ENCODE measurements at regions not wholly inside any gene's neighbourhood (a gene's known extent, or its start where the extent isn't known, plus 50 kb on each side); places are given as distances from the start of the nearest gene placed in this dataset.

DNA sequence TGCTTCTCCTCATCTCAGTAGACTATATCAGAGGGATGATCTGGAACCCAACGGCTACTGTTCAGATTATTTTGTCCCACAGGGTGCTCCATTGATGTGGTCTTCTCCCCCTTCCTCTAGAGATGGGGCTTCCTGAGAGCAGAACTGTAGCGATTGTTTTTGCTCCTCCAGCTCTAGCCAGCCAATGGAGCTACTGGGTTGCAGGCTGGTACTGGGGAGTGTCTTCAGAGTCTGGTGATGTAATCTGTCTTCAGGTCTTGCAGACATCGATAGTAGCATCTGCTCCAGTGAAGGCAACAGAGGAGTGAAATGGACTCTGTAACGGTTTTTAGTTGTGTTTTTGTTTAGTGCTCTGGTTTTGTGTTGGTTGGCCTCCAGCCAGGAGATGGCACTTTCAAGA lies 621.9 kb downstream of the RNF144A start:
- Mint-ChIP-seq H3K27ac (no peak overlapping the region), H3K4me1 (ENCODE audit: unreplicated experiment) (no peaks in the 10 kb centered on the region)

GRCh38 chr2:7539760-7540159 lies 622.5 kb downstream of the RNF144A start:
- no peak overlapping the region for H3K27ac Mint-ChIP-seq
- no peak overlapping the region for H3K4me3 Mint-ChIP-seq
- H3K9me3 Mint-ChIP-seq = peaks cover 11% of the 10 kb centered on the region
- TF ChIP-seq CTCF (conservative IDR thresholded peaks at IDR 0.05) = no peak
- H3K36me3 Mint-ChIP-seq = no peaks in the 10 kb centered on the region
- H3K27me3 Mint-ChIP-seq = no peaks in the 10 kb centered on the region
- H3K4me1 Mint-ChIP-seq (ENCODE audit: unreplicated experiment) = no peaks in the 10 kb centered on the region
- no peak for DNase-seq (ENCODE audit: extremely low spot score, unreplicated experiment)

More for the DNA sequence above, 621.9 kb downstream of the RNF144A start:
- no peak overlapping the region for H3K4me3 Mint-ChIP-seq
- no peaks in the 10 kb centered on the region for H3K36me3 Mint-ChIP-seq
- H3K9me3 Mint-ChIP-seq = peaks cover 11% of the 10 kb centered on the region
- H3K27me3 Mint-ChIP-seq = no peaks in the 10 kb centered on the region
- TF ChIP-seq CTCF (conservative IDR thresholded peaks at IDR 0.05) = no peak
- DNase-seq (ENCODE audit: extremely low spot score, unreplicated experiment) = no peak

GRCh38 chr2:7552825-7553570 lies 635.8 kb downstream of the RNF144A start:
- H3K36me3 Mint-ChIP-seq = no peaks in the 10 kb centered on the region
- H3K9me3 Mint-ChIP-seq = no peaks in the 10 kb centered on the region
- peaks cover under 1% of the 10 kb centered on the region for H3K4me1 Mint-ChIP-seq (ENCODE audit: unreplicated experiment)
- H3K4me3 Mint-ChIP-seq = no peak overlapping the region
- H3K27ac Mint-ChIP-seq = no peak overlapping the region
- no peak for DNase-seq (ENCODE audit: extremely low spot score, unreplicated experiment)
- no peaks in the 10 kb centered on the region for H3K27me3 Mint-ChIP-seq
- no peak for TF ChIP-seq CTCF (conservative IDR thresholded peaks at IDR 0.05)

DNA sequence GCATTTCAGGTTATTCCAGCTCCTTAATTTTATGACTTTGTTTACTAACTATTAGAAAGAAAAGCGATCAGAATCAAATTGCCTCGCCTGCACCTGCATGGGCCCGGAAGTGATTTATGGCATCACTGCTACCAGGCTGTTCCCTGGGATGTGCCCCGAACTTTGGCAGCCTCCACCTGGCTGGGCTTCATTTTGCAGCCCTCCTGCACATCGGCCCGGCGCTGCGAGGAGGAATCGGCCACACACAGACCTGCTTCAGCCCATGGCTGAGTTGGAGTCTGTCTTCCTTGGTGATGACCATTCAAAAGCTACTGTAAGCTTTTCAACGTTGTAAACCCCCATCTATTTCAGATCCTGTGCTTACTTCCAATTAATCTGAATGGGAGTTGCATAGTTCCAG lies 638.0 kb downstream of the RNF144A start:
- Mint-ChIP-seq H3K27me3 (no peaks in the 10 kb centered on the region), H3K4me3 (no peak overlapping the region), H3K9me3 (no peaks in the 10 kb centered on the region), H3K36me3 (no peaks in the 10 kb centered on the region), H3K4me1 (ENCODE audit: unreplicated experiment) (peaks cover 5% of the 10 kb centered on the region), H3K27ac (no peak overlapping the region)
- no peak for DNase-seq (ENCODE audit: extremely low spot score, unreplicated experiment)
- no peak for TF ChIP-seq CTCF (conservative IDR thresholded peaks at IDR 0.05)

DNA sequence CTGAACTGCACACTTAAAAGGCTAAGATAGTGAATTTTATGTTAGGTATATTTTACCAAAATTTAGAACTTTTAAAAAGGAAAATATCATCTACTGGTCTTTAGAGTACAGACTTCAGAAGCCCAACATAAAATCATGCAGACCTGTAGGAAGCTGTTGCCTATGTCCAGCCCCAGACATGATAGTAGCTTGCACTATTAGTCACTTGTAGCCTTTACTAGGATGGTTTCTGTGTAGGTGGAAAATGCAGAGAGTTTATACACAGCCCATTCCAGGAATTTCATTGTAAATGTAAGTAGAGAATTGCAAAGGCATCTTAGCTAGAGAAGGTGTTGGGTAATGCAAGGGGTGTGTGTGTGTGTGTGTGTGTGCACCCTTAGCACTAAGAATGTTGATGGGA lies 640.2 kb downstream of the RNF144A start:
- Mint-ChIP-seq H3K4me1 (ENCODE audit: unreplicated experiment) (peaks cover 5% of the 10 kb centered on the region), H3K4me3 (no peak overlapping the region), H3K27me3 (peaks cover 3% of the 10 kb centered on the region), H3K9me3 (no peaks in the 10 kb centered on the region), H3K27ac (no peak overlapping the region), H3K36me3 (no peaks in the 10 kb centered on the region)
- no peak for DNase-seq (ENCODE audit: extremely low spot score, unreplicated experiment)
- TF ChIP-seq CTCF (conservative IDR thresholded peaks at IDR 0.05) = no peak

Measured in type B pancreatic cell (in vitro differentiated cells).